IPS-18a (cell line): ENCODE measurements at regions not wholly inside any gene's neighbourhood (a gene's known extent, or its start where the extent isn't known, plus 50 kb on each side); places are given as distances from the start of the nearest gene placed in this dataset.
"Not testable (repeated sequence)": the region's sequence is repeated elsewhere in the genome, so short reads cannot be mapped to it uniquely, and the experiment has no call there.

Experiments used
- H3K27ac ChIP-seq: one replicate; pipeline ENCODE4 v1.5.1; 2013; ENCODE audit warnings: low read length
- H3K27me3 ChIP-seq: one replicate; pipeline ENCODE4 v1.6.1; 2013; ENCODE audit warnings: mild to moderate bottlenecking, low read length; ENCODE audit not compliant: control insufficient read depth, insufficient read depth
- H3K36me3 ChIP-seq: one replicate; pipeline ENCODE4 v1.6.1; 2013; ENCODE audit warnings: low read depth, low read length; ENCODE audit not compliant: control insufficient read depth
- H3K4me1 ChIP-seq: one replicate; pipeline ENCODE4 v1.6.1; 2013; ENCODE audit warnings: low read depth, low read length; ENCODE audit not compliant: control insufficient read depth
- H3K4me3 ChIP-seq: one replicate; pipeline ENCODE4 v1.5.1; 2013; ENCODE audit warnings: low read length
- H3K9ac ChIP-seq: one replicate; pipeline ENCODE4 v1.6.1; 2013; ENCODE audit warnings: mild to moderate bottlenecking, low read length, moderate library complexity
- H3K9me3 ChIP-seq: one replicate; pipeline ENCODE4 v1.6.1; 2013; ENCODE audit warnings: low read depth, low read length; ENCODE audit not compliant: control insufficient read depth

GRCh38 chr1:8226747-8227146 lies 91.2 kb upstream of the SLC45A1 start:
- no peak overlapping the region for H3K9ac ChIP-seq
- H3K4me1 ChIP-seq: no peaks in the 10 kb centered on the region
- H3K27me3 ChIP-seq: no peaks in the 10 kb centered on the region
- no peak overlapping the region for H3K4me3 ChIP-seq
- H3K27ac ChIP-seq: no peak overlapping the region
- no peaks in the 10 kb centered on the region for H3K36me3 ChIP-seq
- no peaks in the 10 kb centered on the region for H3K9me3 ChIP-seq

- H3K4me3 ChIP-seq, H3K9ac ChIP-seq, H3K27me3 ChIP-seq, H3K9me3 ChIP-seq, H3K36me3 ChIP-seq, H3K4me1 ChIP-seq, H3K27ac ChIP-seq: not testable (repeated sequence)
Observed at GRCh38 chr1:8226024-8226423, 91.9 kb upstream of the SLC45A1 start.

GRCh38 chr1:8223526-8223925 lies 94.4 kb upstream of the SLC45A1 start:
- H3K4me1 ChIP-seq: no peaks in the 10 kb centered on the region
- H3K4me3 ChIP-seq: no peak overlapping the region
- H3K27ac ChIP-seq: no peak overlapping the region
- H3K36me3 ChIP-seq: no peaks in the 10 kb centered on the region
- H3K9me3 ChIP-seq: no peaks in the 10 kb centered on the region
- H3K27me3 ChIP-seq: peaks cover 3% of the 10 kb centered on the region
- H3K9ac ChIP-seq: no peak overlapping the region

- no peaks in the 10 kb centered on the region for H3K4me1 ChIP-seq
- no peak overlapping the region for H3K4me3 ChIP-seq
- no peaks in the 10 kb centered on the region for H3K36me3 ChIP-seq
- no peak overlapping the region for H3K27ac ChIP-seq
- H3K9me3 ChIP-seq: no peaks in the 10 kb centered on the region
- H3K9ac ChIP-seq: no peak overlapping the region
- H3K27me3 ChIP-seq: peaks cover 10% of the 10 kb centered on the region
Observed at GRCh38 chr1:8222789-8223188, 95.1 kb upstream of the SLC45A1 start.

GRCh38 chr1:8219530-8219929 lies 98.4 kb upstream of the SLC45A1 start:
- Histone ChIP-seq H3K36me3 (no peaks in the 10 kb centered on the region), H3K4me1 (peaks cover 7% of the 10 kb centered on the region), H3K27ac (no peak overlapping the region), H3K9me3 (no peaks in the 10 kb centered on the region), H3K4me3 (no peak overlapping the region), H3K27me3 (peaks cover 14% of the 10 kb centered on the region), H3K9ac (no peak overlapping the region)

GRCh38 chr1:8218351-8219092 lies 99.4 kb upstream of the SLC45A1 start:
- no peaks in the 10 kb centered on the region for H3K36me3 ChIP-seq
- no peak overlapping the region for H3K9ac ChIP-seq
- peaks cover 8% of the 10 kb centered on the region for H3K4me1 ChIP-seq
- no peaks in the 10 kb centered on the region for H3K9me3 ChIP-seq
- peaks cover 14% of the 10 kb centered on the region for H3K27me3 ChIP-seq
- no peak overlapping the region for H3K27ac ChIP-seq
- no peak overlapping the region for H3K4me3 ChIP-seq

GRCh38 chr1:8217809-8218208 lies 100.1 kb upstream of the SLC45A1 start:
- Histone ChIP-seq H3K9me3 (no peaks in the 10 kb centered on the region), H3K27ac (no peak overlapping the region), H3K27me3 (peaks cover 14% of the 10 kb centered on the region), H3K4me1 (peaks cover 8% of the 10 kb centered on the region), H3K4me3 (peak overlapping the region; percentile 37), H3K36me3 (no peaks in the 10 kb centered on the region), H3K9ac (no peak overlapping the region)

GRCh38 chr1:8217011-8217711 lies 100.8 kb upstream of the SLC45A1 start:
- no peaks in the 10 kb centered on the region for H3K36me3 ChIP-seq
- no peak overlapping the region for H3K27ac ChIP-seq
- H3K9ac ChIP-seq: peak overlapping the region; percentile 34
- peaks cover 14% of the 10 kb centered on the region for H3K27me3 ChIP-seq
- no peaks in the 10 kb centered on the region for H3K9me3 ChIP-seq
- peaks cover 8% of the 10 kb centered on the region for H3K4me1 ChIP-seq
- H3K4me3 ChIP-seq: peak overlapping the region; percentile 37

GRCh38 chr1:8216005-8216404 lies 101.9 kb upstream of the SLC45A1 start:
- peaks cover 8% of the 10 kb centered on the region for H3K4me1 ChIP-seq
- H3K9me3 ChIP-seq: no peaks in the 10 kb centered on the region
- H3K9ac ChIP-seq: no peak overlapping the region
- H3K27ac ChIP-seq: no peak overlapping the region
- H3K4me3 ChIP-seq: no peak overlapping the region
- H3K36me3 ChIP-seq: no peaks in the 10 kb centered on the region
- H3K27me3 ChIP-seq: peaks cover 14% of the 10 kb centered on the region

GRCh38 chr1:8214501-8215173 lies 103.3 kb upstream of the SLC45A1 start:
- Histone ChIP-seq H3K36me3 (no peaks in the 10 kb centered on the region), H3K4me3 (no peak overlapping the region), H3K27ac (no peak overlapping the region), H3K4me1 (peaks cover 8% of the 10 kb centered on the region), H3K9ac (no peak overlapping the region), H3K9me3 (no peaks in the 10 kb centered on the region), H3K27me3 (peaks cover 14% of the 10 kb centered on the region)

- peaks cover 8% of the 10 kb centered on the region for H3K4me1 ChIP-seq
Observed at GRCh38 chr1:8213676-8214075, 104.2 kb upstream of the SLC45A1 start.

More at GRCh38 chr1:8213676-8214075, 104.2 kb upstream of the SLC45A1 start:
- no peak overlapping the region for H3K4me3 ChIP-seq
- no peak overlapping the region for H3K27ac ChIP-seq
- H3K9ac ChIP-seq: no peak overlapping the region
- no peaks in the 10 kb centered on the region for H3K36me3 ChIP-seq
- no peaks in the 10 kb centered on the region for H3K9me3 ChIP-seq
- H3K27me3 ChIP-seq: peaks cover 12% of the 10 kb centered on the region
